GM18909 (cell line): ENCODE measurements at regions not wholly inside any gene's neighbourhood (a gene's known extent, or its start where the extent isn't known, plus 50 kb on each side); places are given as distances from the start of the nearest gene placed in this dataset.

ENCODE experiments used
- ATAC-seq: cut with Tn5 transposase; IDR thresholded peaks from one replicate; pipeline ENCODE4 v1.9.1; 2021; ENCODE audit warnings: mild to moderate bottlenecking; ENCODE audit not compliant: unreplicated experiment, poor library complexity

DNA sequence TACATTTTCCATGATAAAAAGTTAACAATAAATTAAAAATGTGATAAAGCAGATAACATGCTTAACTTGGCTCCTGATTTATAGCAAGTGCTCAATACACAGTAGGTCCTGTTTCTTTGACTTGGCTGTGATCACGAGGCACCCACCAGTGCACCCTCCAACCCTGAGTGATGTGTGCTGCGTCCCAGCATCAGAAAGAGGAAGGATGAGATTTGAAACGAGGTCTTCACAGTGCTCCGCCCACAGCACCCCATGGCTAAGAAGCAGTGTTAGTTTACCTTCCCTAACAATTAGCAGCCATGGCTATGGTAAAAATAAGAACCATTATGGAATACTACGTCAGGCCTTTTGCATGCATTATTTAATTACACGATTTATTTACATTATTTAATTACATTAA is 292.0 kb upstream of the ZMIZ1 start:
- no peak for ATAC-seq

- no peak for ATAC-seq
Measured at GRCh38 chr10:78777466-78777865, 291.3 kb upstream of the ZMIZ1 start.

- ATAC-seq = no peak
Measured at GRCh38 chr10:78777867-78778266, 290.9 kb upstream of the ZMIZ1 start.

DNA sequence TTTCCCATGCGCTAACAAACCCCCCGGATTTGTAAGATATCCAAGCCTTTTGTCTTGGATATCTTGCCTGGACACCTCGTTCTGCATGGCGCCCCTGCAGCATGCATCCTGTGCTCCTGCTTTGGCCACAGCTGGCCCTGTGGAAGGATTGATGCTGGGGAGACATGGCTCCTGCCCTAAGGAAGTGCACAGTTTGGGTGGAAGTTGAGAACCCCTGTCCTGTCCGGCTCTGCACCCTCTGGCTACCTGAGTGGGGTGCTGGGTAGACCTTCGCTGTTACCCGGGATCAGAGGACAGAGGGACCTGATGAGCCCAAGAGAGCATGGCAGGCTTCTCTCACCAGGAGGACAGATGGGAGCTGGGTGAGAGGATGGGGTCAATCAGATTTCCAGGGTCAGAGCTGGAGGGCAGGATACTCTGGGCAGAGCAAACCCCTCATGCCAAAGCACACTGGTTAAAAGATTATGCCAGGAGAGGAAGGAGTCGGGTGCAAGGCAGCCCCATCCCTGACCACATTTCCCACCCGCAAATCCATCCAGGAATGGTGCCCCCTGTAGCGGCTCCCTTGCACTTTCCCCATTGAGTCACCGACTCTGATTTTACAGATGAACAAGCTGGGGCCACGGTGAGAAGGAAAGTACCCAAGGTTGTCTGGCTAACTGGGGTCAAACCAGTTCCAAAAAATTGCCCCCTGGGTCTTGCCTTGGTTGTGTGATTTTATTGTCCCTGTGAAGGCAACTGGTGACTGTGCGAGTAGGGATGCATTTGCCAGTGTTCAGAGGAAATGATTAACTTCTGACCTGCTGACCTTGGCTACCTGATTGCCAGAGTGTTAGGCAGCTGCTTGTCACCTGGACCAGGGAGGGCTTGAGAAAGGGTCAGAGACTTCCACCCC is 290.1 kb upstream of the ZMIZ1 start:
- no peak for ATAC-seq

DNA sequence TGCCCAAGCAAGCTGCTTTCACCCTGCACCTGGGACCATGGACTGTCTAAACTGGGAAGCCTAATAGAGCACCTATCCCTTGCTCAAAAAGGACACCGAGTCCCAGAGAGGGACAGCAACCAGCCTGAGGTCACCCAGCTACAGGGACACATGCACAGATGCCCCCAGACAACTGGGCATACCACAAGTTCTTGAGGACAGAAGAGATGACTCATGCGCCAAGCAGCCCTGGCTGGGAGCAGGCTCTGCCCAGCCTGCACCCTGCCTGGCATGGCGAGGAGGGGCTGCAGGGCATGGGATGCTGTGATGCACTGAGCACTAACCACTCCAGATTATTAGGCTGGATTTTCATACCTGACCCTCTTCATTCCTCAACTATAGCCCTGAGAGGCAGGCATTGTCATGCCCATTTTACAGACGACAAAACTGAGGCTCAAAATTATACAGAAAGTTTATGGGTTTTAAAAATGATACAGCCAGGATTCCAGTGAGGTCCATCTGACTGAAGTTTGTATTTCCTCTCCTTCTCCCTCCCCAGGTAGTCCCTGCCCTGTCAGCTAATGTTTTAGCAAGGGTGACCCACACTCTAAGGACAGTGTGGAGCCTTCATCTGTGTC is 289.3 kb upstream of the ZMIZ1 start:
- no peak for ATAC-seq

DNA sequence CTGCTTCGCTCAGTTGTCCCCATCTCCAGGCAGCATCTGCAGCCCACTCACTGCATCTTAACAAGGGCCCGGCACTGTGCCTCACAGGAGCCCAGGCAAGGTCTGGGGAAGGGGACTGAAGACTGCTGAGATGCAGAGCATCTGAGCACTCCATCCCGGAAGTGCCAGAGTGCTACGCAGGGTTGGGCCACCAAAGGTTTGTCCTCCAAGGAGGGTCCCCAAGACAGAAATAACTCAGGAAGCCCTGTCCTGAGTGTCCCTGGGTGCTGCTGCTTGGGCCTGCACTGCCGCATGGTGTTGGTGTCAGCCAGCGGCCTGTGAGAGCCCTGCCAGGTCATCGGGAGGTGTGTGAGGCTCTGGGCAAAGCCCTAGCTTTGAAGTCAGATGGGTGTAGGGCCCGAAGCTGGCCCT is 288.2 kb upstream of the ZMIZ1 start:
- no peak for ATAC-seq

GRCh38 chr10:78781251-78781913 is 287.4 kb upstream of the ZMIZ1 start:
- ATAC-seq = no peak

GRCh38 chr10:78781991-78782390 is 286.8 kb upstream of the ZMIZ1 start:
- ATAC-seq = no peak

DNA sequence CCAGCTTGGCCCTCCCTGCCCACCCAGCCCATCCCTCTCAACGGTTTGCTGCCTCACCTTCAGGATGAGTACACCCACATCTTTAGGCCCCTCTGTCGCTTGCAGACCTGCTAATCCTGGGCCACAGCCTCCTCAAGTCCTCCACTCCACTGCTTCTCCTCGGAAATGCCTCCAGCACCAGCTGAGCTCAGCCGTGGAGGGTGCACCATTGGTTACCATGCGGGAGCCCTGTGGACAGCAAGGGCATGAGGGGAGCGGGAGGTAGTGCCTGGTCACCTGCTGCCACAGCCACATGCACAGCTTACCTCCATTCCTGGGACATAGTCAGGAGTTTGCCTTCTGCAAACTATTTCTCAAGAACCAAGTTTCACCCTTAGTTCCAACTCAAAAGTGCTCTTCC is 286.3 kb upstream of the ZMIZ1 start:
- no peak for ATAC-seq

DNA sequence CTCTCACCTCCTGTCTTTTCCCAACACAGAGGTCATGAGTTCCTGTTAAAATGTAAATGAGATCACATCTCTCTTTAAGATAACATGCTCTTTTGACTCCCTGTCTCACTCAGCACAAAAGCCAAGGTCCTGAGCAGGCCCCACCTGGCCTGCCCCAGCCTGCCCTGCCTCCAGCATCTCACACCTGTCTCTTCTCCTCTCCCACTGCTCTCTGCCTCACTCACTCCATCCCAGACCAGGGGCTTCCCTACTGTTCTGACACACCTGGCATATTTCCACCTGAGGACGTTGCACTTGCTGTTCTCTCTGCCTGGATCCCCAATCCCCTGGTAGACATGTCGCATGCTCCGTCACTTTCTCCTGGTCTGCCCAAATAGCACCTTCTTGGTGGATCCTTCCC is 285.0 kb upstream of the ZMIZ1 start:
- ATAC-seq = no peak

GRCh38 chr10:78784546-78784945 is 284.2 kb upstream of the ZMIZ1 start:
- ATAC-seq = no peak

GRCh38 chr10:78785066-78785465 is 283.7 kb upstream of the ZMIZ1 start:
- ATAC-seq = no peak

DNA sequence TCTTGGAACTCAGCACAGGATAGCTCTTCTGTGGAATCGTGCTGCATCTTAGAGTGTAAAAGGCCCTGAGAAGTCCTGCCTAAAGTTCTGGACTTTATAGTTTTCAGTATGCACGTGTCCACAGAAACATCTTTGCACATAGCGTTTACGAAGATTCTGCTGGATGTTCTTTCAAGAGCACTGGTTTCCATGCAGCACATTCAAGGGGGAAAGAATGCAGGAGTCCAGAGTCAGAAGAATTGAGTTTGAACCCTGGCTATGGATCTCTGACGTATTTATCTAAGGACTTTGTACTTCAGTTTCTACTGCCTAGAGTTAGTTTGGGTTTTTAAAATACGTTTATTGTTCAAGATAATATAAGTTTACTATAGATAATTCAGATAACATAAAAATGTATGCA is 282.8 kb upstream of the ZMIZ1 start:
- no peak for ATAC-seq

GRCh38 chr10:78787125-78787524 is 281.6 kb upstream of the ZMIZ1 start:
- ATAC-seq = no peak

- ATAC-seq = no peak
Measured at GRCh38 chr10:78794736-78795455, 273.9 kb upstream of the ZMIZ1 start.

DNA sequence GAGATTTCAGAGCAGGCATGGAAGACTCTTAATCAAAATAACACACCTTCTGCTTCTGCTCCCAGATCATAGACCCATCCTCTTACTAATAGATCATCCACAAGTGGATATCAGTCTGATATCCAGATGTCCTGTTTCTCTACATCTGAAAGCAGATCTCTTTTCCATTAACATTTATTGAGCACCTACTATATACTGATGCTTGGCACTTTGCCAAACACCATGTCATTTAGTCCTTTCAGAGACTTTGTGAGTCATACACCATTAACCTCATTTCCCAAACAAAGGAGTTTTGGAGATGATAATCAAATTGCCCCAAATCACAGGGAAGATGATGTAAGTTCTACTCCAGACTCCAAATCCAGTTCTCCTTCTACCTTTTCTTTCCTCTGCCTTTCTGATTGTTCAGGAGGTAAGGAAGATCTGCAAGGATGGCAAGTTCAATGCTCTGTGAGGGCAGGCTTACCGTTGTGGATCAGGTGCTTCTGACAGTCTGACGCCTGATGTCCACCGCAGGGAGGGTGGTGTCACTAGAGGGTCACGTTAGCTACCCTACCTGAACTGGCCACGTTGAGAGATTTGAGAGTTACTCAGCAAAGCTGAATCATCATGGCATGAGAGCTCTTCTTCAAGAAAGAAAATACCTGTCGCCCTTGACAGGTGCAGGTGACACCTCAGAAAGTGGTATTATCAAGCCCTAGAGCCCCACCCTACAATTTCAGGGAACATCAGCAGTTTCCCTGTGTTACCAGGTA is 269.6 kb upstream of the ZMIZ1 start:
- no peak for ATAC-seq

DNA sequence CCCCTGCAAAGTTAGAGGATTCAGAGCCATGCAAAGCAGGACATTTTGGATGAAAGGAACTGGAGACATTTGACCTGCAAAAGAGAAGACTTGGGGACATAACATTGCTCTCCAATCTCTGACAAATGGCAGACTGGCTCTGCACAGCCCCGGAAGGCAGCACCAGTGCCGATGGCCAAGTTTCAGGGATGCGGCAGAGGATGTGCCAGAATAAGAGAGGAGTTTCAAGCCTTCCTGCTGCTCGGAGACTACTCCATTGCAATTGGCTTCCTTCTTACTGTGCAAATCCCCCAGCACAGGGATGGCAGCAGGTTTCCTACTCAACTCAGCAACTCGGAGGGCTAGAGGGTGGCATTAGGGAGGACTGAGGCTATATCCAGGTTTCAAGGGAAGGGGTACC is 268.8 kb upstream of the ZMIZ1 start:
- no peak for ATAC-seq

DNA sequence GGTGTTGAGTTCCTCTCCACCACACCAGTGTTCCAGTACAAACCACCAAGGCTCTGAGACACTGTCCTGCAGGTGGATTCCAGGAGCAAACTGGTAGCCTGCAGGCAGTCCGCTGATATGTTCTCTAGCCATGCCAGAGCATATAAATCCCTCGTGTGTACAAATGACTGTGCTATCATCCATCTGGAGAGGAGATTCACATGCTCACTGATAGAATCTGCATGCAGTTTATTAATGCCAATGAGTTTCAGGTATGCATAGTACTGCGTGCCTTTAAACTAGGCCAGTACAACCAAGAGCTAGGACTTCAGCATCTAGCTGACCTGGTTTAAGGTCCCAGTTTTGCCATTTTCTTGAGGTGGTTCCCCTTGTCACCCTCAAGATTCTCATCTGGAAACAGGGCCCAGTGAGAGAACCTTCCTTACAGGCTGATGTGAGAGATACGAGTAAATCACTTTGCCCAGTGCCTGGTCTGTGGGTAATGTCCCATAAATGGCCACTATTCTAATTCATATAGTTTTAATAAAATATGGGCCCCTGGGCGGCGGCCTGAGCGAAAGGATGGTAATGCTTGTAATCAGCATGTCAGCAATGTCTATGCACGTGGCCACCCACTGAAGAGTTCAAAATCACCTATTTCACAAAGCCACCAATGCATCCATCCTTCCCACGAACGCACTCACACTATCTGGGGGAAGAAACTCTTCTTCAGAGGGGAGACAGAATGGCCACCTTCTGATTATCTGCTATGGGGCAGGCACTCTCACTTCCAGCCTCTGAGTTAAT is 268.0 kb upstream of the ZMIZ1 start:
- no peak for ATAC-seq

GRCh38 chr10:78802431-78802830 is 266.3 kb upstream of the ZMIZ1 start:
- no peak for ATAC-seq
